Esophagus squamous epithelium (tissue), 4 donors: ENCODE measurements at regions not wholly inside any gene's neighbourhood (a gene's known extent, or its start where the extent isn't known, plus 50 kb on each side); places are given as distances from the start of the nearest gene placed in this dataset.

Source experiments
- POLR2A ChIP-seq, 4 donors: fragments of 450-650 bp; IDR thresholded peaks; one replicate each; pipeline ENCODE4 v1.6.1; 2017; ENCODE audit warnings: antibody characterized with exemption in 4 of 4, mild to moderate bottlenecking in 4 of 4, moderate library complexity in 3 of 4
- TF ChIP-seq, protein P1 (sequence below), 6 experiments: fragments of 450-650 bp in 4 of 6; fragments of 200-600 bp in 2 of 6; sonication (generic) in 2 of 6; IDR thresholded peaks; one replicate each; pipeline ENCODE4 v1.5.1; 2016 to 2019; ENCODE audit warnings: antibody characterized with exemption in 6 of 6, mild to moderate bottlenecking in 4 of 6, moderate library complexity in 4 of 6

GRCh38 chr16:35823342-35823741, 2363.9 kb downstream of the TP53TG3F start:
- TF ChIP-seq, protein P1, sequence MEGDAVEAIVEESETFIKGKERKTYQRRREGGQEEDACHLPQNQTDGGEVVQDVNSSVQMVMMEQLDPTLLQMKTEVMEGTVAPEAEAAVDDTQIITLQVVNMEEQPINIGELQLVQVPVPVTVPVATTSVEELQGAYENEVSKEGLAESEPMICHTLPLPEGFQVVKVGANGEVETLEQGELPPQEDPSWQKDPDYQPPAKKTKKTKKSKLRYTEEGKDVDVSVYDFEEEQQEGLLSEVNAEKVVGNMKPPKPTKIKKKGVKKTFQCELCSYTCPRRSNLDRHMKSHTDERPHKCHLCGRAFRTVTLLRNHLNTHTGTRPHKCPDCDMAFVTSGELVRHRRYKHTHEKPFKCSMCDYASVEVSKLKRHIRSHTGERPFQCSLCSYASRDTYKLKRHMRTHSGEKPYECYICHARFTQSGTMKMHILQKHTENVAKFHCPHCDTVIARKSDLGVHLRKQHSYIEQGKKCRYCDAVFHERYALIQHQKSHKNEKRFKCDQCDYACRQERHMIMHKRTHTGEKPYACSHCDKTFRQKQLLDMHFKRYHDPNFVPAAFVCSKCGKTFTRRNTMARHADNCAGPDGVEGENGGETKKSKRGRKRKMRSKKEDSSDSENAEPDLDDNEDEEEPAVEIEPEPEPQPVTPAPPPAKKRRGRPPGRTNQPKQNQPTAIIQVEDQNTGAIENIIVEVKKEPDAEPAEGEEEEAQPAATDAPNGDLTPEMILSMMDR (IDR thresholded peaks at IDR 0.05), result no peak
- no peak for TF ChIP-seq POLR2A (IDR thresholded peaks at IDR 0.05)
